HL-60 (cell line): ENCODE measurements at regions not wholly inside any gene's neighbourhood (a gene's known extent, or its start where the extent isn't known, plus 50 kb on each side); places are given as distances from the start of the nearest gene placed in this dataset.

Experiments used
- DNase-seq, 2 experiments: peaks; one replicate each; pipeline ENCODE4 v3.0.0-alpha.2; 2010 to 2020; ENCODE audit warnings: low read depth in 1 of 2, low spot score in 1 of 2
- H3K27ac ChIP-seq: fragments of 250-450 bp; sonication (Bioruptor Pico); replicated peaks from 2 replicates; pipeline ENCODE4 v1.5.1; 2020; ENCODE audit warnings: mild to moderate bottlenecking, moderate library complexity
- H3K27me3 ChIP-seq: fragments of 250-450 bp; sonication (Bioruptor Pico); 2 replicates; pipeline ENCODE4 v1.5.1; 2021; ENCODE audit warnings: mild to moderate bottlenecking, moderate library complexity; ENCODE audit not compliant: insufficient read depth, poor library complexity, severe bottlenecking
- H3K4me3 ChIP-seq: replicated peaks from 2 replicates; pipeline ENCODE4 v1.5.1; 2011; ENCODE audit warnings: mild to moderate bottlenecking, control low read depth, low read length; ENCODE audit not compliant: insufficient read depth
- CTCF ChIP-seq: IDR thresholded peaks from one replicate; pipeline ENCODE4 v1.5.1; 2011; ENCODE audit warnings: low read length, control low read depth, inconsistent platforms; ENCODE audit not compliant: insufficient read depth
- GABPA ChIP-seq: IDR thresholded peaks from 2 replicates; pipeline ENCODE4 v1.6.1; 2012; ENCODE audit warnings: low read depth
- POLR2AphosphoS5 ChIP-seq: IDR thresholded peaks from 2 replicates; pipeline ENCODE4 v1.6.1; 2012; ENCODE audit warnings: low read depth
- REST ChIP-seq: IDR thresholded peaks from 2 replicates; pipeline ENCODE4 v1.6.1; 2012; ENCODE audit warnings: low read depth; ENCODE audit not compliant: insufficient replicate concordance
- SPI1 ChIP-seq: IDR thresholded peaks from 2 replicates; pipeline ENCODE4 v1.6.1; 2012; ENCODE audit warnings: low read depth, mild to moderate bottlenecking, borderline replicate concordance

GRCh38 chr15:88738796-88739195, 64.4 kb upstream of the ACAN start:
- Histone ChIP-seq H3K4me3 (no peak overlapping the region), H3K27ac (no peak overlapping the region), H3K27me3 (no peaks in the 10 kb centered on the region)
- no peak for TF ChIP-seq REST
- no peak for TF ChIP-seq CTCF
- no peak for TF ChIP-seq POLR2AphosphoS5
- TF ChIP-seq SPI1 = no peak
- TF ChIP-seq GABPA = no peak
- DNase-seq = no peak

- H3K27ac ChIP-seq = no peak overlapping the region
- no peaks in the 10 kb centered on the region for H3K27me3 ChIP-seq
- no peak for DNase-seq
- no peak for TF ChIP-seq SPI1
- TF ChIP-seq REST = no peak
- TF ChIP-seq CTCF = no peak
- TF ChIP-seq POLR2AphosphoS5 = no peak
- TF ChIP-seq GABPA = no peak
- no peak overlapping the region for H3K4me3 ChIP-seq
These were observed 63.7 kb upstream of the ACAN start for GRCh38 chr15:88739541-88739940.

- DNase-seq = no peak
These were observed 62.9 kb upstream of the ACAN start for GRCh38 chr15:88740356-88740755.

More at GRCh38 chr15:88740356-88740755, 62.9 kb upstream of the ACAN start:
- Histone ChIP-seq H3K27ac (no peak overlapping the region), H3K4me3 (no peak overlapping the region), H3K27me3 (no peaks in the 10 kb centered on the region)
- no peak for TF ChIP-seq GABPA
- TF ChIP-seq POLR2AphosphoS5 = no peak
- no peak for TF ChIP-seq CTCF
- TF ChIP-seq REST = no peak
- TF ChIP-seq SPI1 = no peak
